Ishikawa (cell line): ENCODE measurements at regions not wholly inside any gene's neighbourhood (a gene's known extent, or its start where the extent isn't known, plus 50 kb on each side); places are given as distances from the start of the nearest gene placed in this dataset.

Experiments
- EP300 ChIP-seq: IDR thresholded peaks from 2 replicates; pipeline ENCODE4 v1.6.1; 2012; ENCODE audit warnings: borderline replicate concordance
- TAF1 ChIP-seq: IDR thresholded peaks from 2 replicates; pipeline ENCODE4 v1.6.1; 2012; ENCODE audit warnings: low read depth, mild to moderate bottlenecking

- TF ChIP-seq EP300, result no peak
- TF ChIP-seq TAF1, result no peak
These were observed 185.8 kb upstream of the SLIT2 start for GRCh38 chr4:20065952-20066351.
